KBM-7 (cell line): ENCODE measurements at regions not wholly inside any gene's neighbourhood (a gene's known extent, or its start where the extent isn't known, plus 50 kb on each side); places are given as distances from the start of the nearest gene placed in this dataset.
A peak's percentile ranks its signal among the peaks of the same experiment; 100 is the strongest.
"Not testable (repeated sequence)": the region's sequence is repeated elsewhere in the genome, so short reads cannot be mapped to it uniquely, and the experiment has no call there.

Source experiments
- DNase-seq: peaks from one replicate; pipeline ENCODE4 v3.0.0-alpha.2; 2015
- in situ Hi-C: fragments of 300-500 bp; cut with MboI; formaldehyde crosslinking; loops from 2 replicates; pipeline ENCODE4 v1.14.3; 2020; ENCODE audit warnings: low sequenced_read_pairs, low pct_unique_long_range_greater_than_20kb, mixed read lengths

DNA sequence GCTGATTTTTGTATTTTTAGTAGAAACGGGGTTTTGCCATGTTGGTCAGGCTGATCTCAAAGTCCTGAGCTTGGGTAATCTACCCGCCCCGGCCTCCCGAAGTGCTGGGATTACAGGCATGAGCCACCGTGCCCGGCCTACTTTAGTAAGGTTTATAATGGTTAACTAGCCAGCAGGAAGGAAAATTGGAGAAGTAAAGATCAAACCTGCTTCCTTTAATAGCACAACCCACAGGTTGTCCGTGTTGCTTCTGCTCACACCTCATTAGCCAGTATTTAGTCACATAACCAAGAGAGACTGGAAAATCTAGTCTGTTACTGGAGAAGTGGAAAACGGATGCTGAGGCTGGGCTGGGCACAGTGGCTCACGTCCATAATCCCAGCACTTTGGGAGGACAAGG is 51.9 kb upstream of the TBL1XR1 start:
- no peak for DNase-seq
- in situ Hi-C loops, result no loop called here

DNA sequence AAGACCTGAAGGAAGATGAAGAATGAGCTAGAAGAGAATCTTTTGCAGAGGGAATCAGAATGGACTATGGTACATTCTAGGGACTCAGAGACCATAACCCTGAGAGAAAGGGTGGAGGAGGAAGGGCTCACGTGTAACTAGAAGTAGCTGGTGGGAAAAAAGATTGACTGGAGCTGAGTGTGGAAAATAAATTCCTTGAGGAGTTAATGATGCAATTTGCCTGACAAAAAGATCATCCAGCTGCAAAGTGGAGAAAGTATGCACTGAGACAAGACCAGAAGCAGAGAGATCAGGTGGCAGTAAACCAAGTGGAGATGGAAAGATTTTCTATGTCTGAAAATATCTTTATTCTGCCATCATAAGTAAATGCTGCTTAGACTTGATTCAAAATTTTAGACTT is 52.9 kb upstream of the TBL1XR1 start:
- DNase-seq, result no peak
- in situ Hi-C loops, result no loop called here

DNA sequence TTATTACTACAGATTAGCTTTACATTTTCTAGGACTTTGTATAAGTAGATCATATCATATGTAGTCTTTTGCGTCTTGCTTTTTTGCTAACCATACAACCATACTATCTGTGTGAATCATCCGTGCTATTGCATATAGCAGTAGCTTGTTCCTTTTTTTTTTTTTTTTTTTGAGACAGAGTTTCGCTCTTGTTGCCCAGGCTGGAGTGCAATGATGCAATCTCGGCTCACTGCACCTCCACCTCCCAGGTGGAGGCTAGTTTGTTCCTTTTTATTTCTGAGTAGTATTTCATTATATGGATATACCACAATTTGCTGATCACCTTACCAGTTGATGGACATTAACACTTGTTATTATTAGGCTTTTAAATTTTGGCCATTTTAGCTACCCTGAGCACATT is 54.5 kb upstream of the TBL1XR1 start:
- peak; percentile 51 for DNase-seq
- in situ Hi-C loops, result no loop called here

DNA sequence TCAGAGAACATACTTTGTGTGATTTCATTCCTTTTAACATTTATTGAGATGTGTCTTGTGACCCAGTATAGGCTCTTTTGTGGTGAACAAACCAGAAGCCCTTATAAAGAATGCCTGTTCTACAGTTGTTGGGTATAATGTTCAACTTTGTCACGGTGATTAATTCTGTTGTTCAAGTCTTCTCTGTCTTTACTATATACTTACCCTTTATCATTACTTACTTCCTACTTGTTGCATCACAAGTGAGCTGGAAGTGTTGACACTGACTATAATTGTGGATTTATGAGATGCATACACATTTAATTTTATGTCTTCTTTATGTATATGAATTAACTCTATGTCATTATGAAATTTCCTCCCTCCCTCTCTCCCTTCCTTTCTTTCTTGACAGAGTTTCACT is 59.7 kb upstream of the TBL1XR1 start:
- DNase-seq, result no peak
- in situ Hi-C loops, result no loop called here

DNA sequence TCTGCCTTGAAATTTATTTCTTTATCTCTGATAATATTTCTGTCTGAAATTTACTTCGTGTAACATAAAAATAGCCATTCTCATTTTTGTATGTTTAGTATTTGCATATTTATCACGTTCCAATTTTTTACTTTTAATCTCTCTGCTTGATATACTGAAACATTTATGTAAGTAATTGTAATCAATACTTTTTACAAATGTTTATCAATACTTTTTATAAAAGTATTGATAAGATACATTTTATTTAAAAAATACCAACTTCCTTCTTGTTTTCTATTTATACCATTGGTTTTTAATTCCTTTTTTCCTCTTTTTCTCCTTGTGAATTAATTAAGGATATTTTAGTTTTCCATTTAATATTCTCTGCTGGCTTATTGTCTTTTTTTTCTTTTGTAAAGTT is 60.3 kb upstream of the TBL1XR1 start:
- in situ Hi-C loops, result no loop called here
- no peak for DNase-seq

DNA sequence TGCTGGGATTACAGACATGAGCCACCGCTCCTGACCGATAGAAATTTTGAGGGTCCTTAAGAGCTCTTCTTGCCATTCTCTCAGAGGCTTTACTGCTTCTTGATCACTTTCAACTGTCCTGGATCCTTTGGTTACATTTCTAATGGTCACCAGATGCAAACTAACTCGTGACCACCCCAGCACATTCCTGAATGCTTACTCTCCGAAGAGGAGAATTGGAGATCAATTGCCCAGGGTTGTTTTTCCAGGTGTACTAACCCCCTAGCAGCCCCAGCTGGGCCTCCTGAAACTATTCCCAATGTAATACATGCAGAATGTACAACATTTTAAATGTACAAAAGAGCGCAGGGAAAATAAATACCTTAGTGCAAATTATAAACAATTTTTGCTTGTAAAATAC is 65.1 kb upstream of the TBL1XR1 start:
- in situ Hi-C loops, result no loop called here
- DNase-seq, result no peak

DNA sequence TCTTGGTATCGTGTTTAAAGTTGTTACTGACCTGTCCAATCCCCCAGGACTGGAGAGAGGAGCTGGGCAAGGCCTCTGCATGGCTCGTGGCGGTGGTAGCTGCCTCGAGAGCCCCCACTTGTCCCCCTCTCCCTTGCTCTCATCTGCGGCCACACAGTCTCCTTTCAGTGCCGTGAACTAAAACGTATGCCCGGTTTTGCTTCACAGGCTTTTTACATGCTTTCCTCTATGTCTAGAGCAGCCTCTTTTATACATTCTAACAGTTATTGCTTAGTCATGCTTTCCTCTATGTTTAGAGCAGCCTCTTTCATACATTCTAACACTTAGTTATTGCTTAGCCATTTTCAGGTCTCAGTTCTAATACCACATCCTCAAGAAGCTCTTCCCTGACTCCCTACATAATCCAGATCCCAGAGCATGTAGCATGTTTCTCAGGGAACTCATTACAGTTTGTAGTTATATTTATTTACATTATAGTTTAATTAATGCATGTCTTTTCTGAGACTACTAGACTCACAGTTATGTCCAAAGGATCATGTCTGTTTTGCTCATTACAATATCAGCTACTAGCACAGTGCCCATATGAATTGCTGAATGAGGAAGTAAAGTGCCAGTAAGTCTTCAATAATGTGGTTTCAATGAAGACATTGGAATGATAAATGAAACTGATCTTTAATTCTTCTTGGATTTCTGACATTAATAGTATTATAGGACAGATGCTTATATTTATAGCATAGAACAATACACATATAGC is 66.5 kb upstream of the TBL1XR1 start:
- DNase-seq, result no peak
- in situ Hi-C loops, result no loop called here

DNA sequence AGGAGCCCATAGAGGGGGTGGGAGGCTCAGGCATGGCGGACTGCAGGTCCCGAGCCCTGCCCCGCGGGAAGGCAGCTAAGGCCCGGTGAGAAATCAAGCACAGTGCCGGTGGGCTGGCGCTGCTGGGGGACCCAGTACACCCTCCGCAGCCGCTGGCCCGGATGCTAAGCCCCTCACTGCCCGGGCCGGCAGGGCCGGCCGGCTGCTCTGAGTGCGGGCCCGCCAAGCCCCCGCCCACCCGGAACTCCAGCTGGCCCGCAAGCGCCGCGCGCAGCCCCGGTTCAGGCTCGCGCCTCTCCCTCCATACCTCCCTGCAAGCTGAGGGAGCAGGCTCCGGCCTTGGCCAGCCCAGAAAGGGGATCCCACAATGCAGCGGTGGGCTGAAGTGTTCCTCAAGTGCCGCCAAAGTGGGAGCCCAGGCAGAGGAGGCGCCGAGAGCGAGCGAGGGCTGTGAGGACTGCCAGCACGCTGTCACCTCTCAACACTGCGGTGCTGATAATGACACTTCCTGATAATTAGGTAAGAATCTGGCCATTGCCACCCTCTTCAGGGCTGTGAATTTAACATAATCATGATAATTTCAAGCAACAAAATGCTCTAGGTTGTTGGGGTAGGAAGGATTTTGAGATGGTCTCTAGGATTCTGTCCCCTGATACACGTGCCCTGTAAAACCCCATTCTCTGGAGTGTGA is 74.7 kb upstream of the TBL1XR1 start:
- DNase-seq, in situ Hi-C loops: not testable (repeated sequence)

DNA sequence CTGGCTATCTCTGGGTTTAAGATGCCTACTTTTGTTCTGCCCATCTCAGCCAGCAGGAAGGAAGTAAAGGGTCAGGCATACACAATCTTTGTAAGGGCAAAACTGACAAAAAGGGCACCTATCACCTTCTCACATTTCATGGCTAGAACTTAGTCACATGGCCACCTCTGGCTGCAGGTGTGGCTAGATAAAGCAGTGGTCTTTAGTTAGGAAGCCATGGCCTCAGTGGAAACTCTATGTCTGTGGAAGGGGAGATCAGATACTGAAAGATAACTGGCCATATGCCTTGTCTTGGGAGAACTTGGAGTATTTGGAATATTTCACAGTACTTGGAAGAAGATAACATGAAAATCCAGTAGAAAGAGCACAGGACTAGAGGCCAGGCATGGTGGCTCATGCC is 80.7 kb upstream of the TBL1XR1 start:
- DNase-seq, result no peak
- in situ Hi-C loops, result no loop called here

DNA sequence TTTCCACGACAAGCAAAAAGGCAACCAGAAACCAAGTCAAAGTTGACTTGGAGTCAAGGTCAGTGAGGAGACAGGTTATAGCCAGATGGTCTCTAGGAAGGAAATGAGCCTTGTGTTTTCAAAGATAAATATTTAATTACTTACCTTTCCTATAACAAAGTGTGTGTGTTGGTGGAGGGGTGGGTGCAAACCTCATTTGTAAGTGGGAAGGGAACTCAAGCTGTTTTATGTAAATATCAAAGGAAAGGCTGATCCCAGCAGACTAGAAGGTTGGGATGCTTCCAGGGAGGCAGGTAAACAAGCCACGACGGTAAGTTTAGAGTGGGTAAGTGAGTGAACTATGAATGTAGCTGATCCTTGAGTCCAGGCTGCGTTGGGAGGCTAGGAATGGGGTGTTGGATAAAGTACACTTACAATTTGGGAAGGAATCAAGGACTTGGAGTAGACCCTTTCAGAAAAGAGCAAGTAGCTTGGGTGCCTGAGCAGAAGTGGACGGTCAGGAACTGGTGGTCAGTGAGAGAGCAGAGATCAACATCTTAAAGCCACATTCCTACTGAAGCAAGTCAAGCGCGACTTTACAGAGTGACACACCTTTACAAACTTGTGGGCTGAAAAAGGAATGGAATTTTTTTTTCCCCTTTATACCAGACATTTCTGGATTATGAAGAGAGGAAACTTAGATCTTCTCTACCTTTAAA is 82.0 kb upstream of the TBL1XR1 start:
- no peak for DNase-seq
- in situ Hi-C loops, result no loop called here

DNA sequence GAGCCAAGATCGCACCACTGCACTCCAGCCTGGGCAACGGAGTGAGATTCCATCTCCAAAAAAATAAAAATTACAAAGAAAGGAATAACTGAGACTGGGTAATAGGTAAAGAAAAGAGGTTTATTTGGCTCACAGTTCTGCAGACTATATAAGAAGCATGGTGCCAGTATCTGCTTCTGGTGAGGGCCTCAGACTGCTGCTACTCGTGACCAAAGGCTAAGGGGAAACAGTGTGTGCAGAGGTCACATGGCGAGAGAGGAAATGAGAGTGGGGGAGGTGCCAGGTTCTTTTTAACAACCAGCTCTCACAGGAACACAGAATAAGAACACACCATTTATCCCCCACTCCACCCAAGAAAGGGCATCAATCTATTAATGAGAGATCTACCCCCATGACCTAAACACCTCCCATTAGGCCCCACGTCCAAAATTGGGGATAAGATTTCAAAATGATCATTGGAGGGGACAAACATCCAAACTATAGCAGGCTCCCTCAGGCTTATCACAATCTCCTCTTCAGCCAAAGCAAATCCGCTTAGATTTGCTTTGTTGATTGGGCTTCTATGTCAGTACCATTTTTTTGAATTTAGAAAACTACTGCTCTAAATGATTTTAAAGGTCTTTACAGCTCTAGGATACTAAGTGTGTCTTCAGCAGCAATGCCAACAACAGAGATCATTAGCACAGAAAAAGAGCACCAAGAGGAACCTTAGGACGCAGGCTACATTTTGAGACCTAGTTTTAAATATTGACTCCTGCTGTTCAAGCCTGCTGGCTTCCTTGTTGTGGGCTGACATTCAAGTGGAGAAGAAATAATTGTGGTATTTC is 84.2 kb upstream of the TBL1XR1 start:
- peak; percentile 72 for DNase-seq
- in situ Hi-C loops, result no loop called here

DNA sequence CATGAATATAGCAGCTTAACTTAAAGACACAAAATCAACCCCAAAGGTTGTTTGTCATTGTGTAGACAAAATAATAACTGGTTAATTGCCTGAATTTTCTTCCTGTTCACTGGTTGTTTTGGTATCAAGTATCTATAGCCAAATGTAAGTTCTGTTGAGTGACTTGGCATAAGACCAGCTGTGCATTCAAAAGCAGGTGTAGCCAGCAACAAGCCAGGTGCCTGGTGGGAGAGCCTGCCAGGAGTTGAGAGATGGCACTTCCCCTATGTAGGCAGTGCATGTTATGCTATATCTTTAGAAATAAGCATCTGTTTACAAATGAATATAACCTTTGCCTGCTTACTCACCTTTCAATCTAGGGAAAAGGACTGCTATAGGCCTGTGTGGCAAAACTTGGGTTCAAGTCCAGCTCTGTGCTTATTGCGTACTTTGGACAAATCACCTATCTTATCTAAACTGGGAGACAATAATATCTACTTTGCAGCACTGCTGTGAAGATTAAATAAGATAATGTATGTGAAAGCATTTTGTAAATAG is 84.9 kb upstream of the TBL1XR1 start:
- in situ Hi-C loops, result no loop called here
- peak; percentile 19 for DNase-seq

DNA sequence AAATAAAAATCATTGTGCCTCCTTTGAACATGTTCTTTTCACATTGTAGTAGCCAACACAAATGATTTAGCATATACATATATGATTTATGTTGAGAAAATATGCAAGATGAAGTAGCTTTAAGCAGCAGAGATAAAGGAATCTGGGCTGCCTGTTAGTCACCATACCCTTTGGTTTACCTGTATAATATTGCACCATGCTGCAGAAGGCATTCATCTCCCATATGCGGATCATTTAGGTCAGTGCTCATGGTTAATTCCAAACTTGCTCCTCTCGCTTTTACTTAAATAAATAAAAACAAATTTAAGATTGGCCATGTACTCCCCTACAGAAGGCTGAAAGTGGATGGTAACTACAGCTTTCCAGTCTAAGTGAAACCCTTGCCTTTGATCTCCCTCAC is 86.7 kb upstream of the TBL1XR1 start:
- in situ Hi-C loops, result no loop called here
- DNase-seq, result no peak

DNA sequence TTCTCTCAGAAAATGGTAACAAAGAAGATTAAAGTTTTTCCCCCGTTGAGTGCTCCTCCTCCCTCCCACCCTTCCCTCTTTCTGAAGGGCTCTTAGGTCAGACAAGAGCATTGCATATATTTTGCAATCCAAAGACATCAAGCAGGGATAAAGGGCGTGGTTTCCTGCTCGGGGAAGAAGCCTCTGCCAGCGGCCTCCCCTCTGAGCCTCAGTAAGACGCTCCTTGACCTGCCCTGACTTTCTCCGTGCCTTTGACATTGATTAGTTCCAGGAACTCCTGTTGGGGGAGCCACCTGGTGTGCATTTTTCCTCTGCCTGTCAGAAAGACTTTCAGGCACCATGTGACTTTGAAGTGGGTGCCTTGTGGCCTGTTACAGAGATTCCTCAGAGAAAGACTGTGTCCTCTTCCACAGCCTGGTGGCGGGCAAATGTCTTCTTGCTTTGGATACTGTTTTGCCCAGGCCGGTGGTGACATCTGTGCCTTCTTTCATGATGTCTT is 87.2 kb upstream of the TBL1XR1 start:
- in situ Hi-C loops, result no loop called here
- DNase-seq, result peak; percentile 87

DNA sequence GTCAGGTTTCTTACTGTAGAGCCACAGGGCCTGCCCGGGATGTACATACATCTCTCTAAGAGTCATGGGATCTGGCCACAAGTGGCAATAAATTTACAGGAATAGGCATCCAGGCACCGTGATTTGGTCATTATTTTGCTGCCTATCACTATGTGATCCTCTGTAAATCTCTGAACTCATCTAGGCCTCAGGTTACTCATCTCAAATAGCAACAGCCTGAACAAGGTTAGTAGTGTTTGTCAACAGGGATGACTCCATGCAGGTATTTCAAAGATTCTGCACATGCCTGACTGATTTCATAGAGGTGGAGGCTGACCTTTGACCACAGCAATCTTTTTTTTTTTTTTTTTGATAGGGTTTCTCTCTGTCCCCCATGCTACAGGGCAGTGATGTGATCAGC is 88.8 kb upstream of the TBL1XR1 start:
- no peak for DNase-seq

DNA sequence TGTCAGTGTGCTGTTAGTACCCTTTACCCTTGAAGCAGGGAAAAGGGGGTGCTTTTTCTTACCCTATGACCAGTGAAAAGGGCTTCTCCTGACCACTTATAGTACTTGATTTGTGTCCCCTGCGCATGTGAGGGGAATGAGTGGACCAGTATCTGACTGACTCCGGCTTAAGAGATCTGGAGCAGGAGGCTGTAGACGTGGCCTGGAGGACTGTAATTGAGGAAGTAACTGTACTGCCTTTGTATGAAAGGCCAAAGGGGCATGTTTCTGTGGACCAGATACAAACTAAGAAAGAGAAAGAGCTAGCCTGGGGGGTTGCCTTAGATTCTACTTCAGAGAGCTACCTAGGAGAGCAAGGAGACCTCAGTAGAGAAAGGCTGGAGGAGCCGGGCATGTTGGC is 89.9 kb upstream of the TBL1XR1 start:
- in situ Hi-C loops, result no loop called here
- DNase-seq, result peak; percentile 57

More for the DNA sequence above, 88.8 kb upstream of the TBL1XR1 start:
- in situ Hi-C loops, result no loop called here

DNA sequence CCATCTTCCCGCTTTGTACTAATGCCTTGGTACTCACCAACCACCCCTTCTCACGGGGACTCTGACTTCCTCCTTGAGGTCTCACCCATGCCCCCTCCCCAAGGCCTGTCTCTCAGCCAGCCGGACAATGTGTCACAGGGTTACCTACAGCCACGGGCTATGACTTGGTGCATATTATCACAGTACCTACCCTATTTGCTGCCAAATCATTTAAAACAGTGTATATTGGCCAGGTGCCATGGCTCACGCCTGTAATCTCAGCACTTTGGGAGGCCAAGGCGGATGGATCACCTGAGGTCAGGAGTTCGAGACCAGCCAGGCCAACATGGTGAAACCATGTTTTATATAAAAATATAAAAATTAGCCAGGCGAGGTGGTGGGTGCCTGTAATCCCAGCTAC is 93.4 kb upstream of the TBL1XR1 start:
- no peak for DNase-seq
- in situ Hi-C loops, result no loop called here

DNA sequence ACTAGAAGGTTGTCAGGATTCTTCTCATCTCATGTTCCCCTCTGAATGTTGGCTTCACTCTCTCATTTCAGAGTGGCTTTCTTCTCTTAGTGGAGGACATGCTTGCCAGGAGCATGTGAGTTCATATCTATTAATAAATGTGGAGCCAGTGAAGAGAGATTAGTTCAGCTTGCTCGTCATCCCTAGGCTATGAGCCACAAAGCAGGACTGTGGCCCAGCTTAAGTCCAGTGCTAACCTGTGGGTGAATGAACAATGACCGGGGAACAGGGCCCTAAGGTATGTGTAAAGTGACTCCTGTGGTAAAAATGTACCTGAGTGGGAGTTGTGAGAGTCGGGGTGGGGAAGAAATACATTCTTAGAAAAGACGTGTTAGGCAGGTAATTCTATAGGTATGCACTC is 96.9 kb upstream of the TBL1XR1 start:
- in situ Hi-C loops, result no loop called here
- DNase-seq, result no peak

DNA sequence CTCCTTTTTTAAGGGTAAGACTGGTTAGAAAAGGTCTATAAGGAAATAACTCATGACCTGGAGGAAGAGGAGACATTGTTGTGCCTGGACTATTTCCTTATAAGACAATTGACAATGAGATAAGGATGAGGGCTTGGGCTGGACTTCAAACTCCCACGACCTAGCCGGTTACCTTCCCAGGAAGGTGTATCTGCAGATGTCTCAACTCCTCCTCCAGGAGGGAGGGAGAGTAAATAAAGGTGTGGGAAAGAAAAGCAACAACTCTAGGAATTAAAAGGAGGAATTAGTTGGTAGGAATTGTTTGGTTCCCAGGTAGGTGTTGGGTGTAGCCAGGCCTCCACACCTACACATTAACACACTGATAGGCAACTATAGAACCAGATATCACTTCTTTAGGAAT is 97.8 kb upstream of the TBL1XR1 start:
- in situ Hi-C loops, result no loop called here

More for the DNA sequence above, 97.8 kb upstream of the TBL1XR1 start:
- no peak for DNase-seq
